Motor neuron (in vitro differentiated cells): ENCODE measurements at regions not wholly inside any gene's neighbourhood (a gene's known extent, or its start where the extent isn't known, plus 50 kb on each side); places are given as distances from the start of the nearest gene placed in this dataset.
"Not testable (repeated sequence)": the region's sequence is repeated elsewhere in the genome, so short reads cannot be mapped to it uniquely, and the experiment has no call there.

Experiments used
- ATAC-seq, 8 experiments: fragments of 200-7000 bp; cut with Tn5 transposase; replicated peaks in 6 of 8; 2 replicates each; pipeline ENCODE4 v1.8.0; 2021; ENCODE audit warnings: mild to moderate bottlenecking in 8 of 8, moderate library complexity in 8 of 8
- H3K27ac ChIP-seq, 2 donors: fragments of 250-450 bp; sonication (Bioruptor Pico); 2 replicates each; pipeline ENCODE4 v1.9.0; 2021; ENCODE audit warnings: antibody characterized with exemption in 2 of 2, mild to moderate bottlenecking in 2 of 2, moderate library complexity in 1 of 2
- H3K4me1 ChIP-seq, 2 donors: fragments of 250-450 bp; sonication (Bioruptor Pico); replicated peaks in 1 of 2; 2 replicates each; pipeline ENCODE4 v1.6.1; 2021; ENCODE audit warnings: antibody characterized with exemption in 2 of 2, mild to moderate bottlenecking in 2 of 2, moderate library complexity in 1 of 2
- H3K4me3 ChIP-seq, 5 donors: fragments of 250-450 bp; sonication (Bioruptor Pico); 2 replicates each; pipeline ENCODE4 v1.9.0; 2021; ENCODE audit warnings: antibody characterized with exemption in 5 of 5, mild to moderate bottlenecking in 5 of 5, moderate library complexity in 4 of 5
- WGBS, 10 experiments: fragments of 450-650 bp; shearing (Covaris generic); methylation state at CpG; one replicate each; pipeline ENCODE4 v1.0.0; 2022; 5-methylcytosine and 5-hydroxymethylcytosine counted together
- in situ Hi-C, 9 experiments: fragments of 400-800 bp; cut with MboI; loops; one replicate each; pipeline ENCODE4 v1.15.0; 2021; ENCODE audit warnings: low sequenced_read_pairs in 9 of 9, low pct_unique_long_range_greater_than_20kb in 2 of 9; ENCODE audit not compliant: unreplicated experiment in 9 of 9

DNA sequence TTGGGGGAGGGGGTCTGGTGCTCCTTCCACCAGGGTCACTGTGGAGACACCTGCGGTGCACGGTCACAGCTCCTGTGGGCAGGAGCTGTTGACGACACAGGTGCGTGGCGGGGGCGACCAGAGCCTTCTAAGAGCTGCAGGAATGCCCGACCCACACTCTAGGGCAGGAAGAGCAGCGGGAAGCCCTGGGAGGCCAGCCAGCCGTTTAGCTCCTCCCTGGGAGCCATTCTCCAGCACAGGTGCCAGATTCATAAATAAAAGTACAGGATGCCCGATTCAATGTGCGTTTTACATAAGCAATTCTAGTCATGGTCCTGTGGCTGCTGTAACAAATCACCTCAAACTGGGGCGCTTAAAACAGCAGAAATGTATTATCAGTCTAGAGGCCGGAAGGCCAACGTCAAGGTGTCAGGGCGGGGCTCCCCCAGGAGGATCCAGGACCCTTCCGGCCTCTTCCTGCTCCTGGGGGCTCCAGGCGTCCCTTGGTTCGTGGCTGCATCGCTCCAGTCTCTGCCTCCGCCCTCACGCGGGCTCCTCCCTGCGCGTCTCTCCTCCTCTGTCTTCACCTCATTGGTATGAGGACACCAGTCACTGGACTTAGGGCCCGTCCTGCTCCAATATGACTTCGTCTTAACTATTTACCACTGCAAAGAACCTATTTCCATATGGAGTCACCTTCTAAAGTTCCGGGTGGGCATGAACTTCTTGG lies 155.4 kb downstream of the FOXL1 start:
- peak in 2 of 8 experiments; percentile 9 to 28 for ATAC-seq
- Histone ChIP-seq H3K4me1 (peaks cover 30 to 31% of the 10 kb centered on the region in 2 donors), H3K4me3 (no peak overlapping the region), H3K27ac (no peak overlapping the region)
- 17 to 86% (median 51%) methylated on average over 1 to 14 of the region's 27 CpGs; no CpG with 5 or more reads in 1 of the 10 experiments for whole genome bisulfite sequencing, 10 experiments
- in situ Hi-C loops, result no loop called here

GRCh38 chr16:86734543-86735460 lies 156.5 kb downstream of the FOXL1 start:
- peak in 2 of 8 experiments; percentile 6 to 31 for ATAC-seq
- in situ Hi-C loops, result no loop called here
- H3K4me3 ChIP-seq, result no peak overlapping the region
- no peak overlapping the region for H3K27ac ChIP-seq
- 28 to 100% (median 61%) methylated on average over 1 to 15 of the region's 24 CpGs; no CpG with 5 or more reads in 3 of the 10 experiments for whole genome bisulfite sequencing, 10 experiments
- H3K4me1 ChIP-seq, result peaks cover 31 to 33% of the 10 kb centered on the region in 2 donors

GRCh38 chr16:86735727-86736126 lies 157.4 kb downstream of the FOXL1 start:
- Histone ChIP-seq H3K27ac (no peak overlapping the region), H3K4me1 (peaks cover 39 to 40% of the 10 kb centered on the region in 2 donors), H3K4me3 (no peak overlapping the region)
- no peak for ATAC-seq
- 67% methylated on average over 2 of the region's 2 CpGs; no CpG with 5 or more reads in 9 of the 10 experiments for WGBS, 10 experiments
- in situ Hi-C loops, result no loop called here

GRCh38 chr16:86736502-86736901 lies 158.2 kb downstream of the FOXL1 start:
- ATAC-seq, result no peak
- no peak overlapping the region for H3K27ac ChIP-seq
- no peak overlapping the region for H3K4me3 ChIP-seq
- peaks cover 44 to 46% of the 10 kb centered on the region in 2 donors for H3K4me1 ChIP-seq
- WGBS, 10 experiments, result 40 to 100% (median 91%) methylated on average over 2 to 4 of the region's 7 CpGs; no CpG with 5 or more reads in 4 of the 10 experiments
- in situ Hi-C loops, result no loop called here

DNA sequence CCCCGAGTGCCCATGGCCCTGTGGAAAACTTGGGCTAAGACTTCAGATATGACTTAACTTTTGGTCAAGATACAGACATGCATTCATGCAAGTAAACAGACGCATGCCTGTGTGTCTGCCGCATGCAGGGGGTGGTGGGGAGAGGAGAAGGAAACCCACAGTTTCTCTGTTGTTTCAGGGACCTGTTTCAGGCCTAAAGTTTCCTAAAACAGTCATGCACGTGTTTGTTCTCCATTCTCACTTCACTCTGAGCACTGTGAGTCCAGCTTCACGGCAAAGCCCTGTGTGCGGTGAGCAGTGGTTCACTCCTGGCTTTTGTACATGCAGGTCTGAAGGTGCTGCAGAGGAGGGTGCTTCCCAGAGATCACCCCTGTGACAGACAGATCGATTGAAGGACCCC lies 158.7 kb downstream of the FOXL1 start:
- peaks cover 48 to 49% of the 10 kb centered on the region in 2 donors for H3K4me1 ChIP-seq
- in situ Hi-C loops, result no loop called here

DNA sequence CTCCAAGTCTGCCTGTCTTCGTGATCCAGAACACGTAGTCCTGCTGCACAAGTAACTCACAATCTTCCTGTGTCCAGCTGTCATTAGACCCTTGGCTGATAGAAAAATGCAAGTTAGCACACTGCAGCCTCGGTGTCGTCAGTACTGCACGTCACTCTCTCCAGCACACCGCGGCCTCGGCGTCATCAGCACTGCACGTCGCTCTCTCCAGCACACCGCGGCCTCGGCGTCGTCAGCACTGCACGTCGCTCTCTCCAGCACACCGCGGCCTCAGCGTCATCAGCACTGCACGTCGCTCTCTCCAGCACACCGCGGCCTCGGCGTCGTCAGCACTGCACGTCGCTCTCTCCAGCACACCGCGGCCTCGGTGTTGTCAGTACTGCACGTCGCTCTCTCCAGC lies 160.0 kb downstream of the FOXL1 start:
- ATAC-seq, in situ Hi-C loops, H3K4me3 ChIP-seq, H3K27ac ChIP-seq: not testable (repeated sequence)
- 77 to 87% (median 80%) methylated on average over 1 to 5 of the region's 35 CpGs; no CpG with 5 or more reads in 7 of the 10 experiments for WGBS, 10 experiments
- peaks cover 37% of the 10 kb centered on the region in 2 donors for H3K4me1 ChIP-seq

More for the DNA sequence above, 158.7 kb downstream of the FOXL1 start:
- ATAC-seq, result no peak
- H3K4me3 ChIP-seq, result no peak overlapping the region
- WGBS, 10 experiments, result 24 to 100% (median 83%) methylated on average over 2 to 7 of the region's 7 CpGs
- no peak overlapping the region for H3K27ac ChIP-seq

DNA sequence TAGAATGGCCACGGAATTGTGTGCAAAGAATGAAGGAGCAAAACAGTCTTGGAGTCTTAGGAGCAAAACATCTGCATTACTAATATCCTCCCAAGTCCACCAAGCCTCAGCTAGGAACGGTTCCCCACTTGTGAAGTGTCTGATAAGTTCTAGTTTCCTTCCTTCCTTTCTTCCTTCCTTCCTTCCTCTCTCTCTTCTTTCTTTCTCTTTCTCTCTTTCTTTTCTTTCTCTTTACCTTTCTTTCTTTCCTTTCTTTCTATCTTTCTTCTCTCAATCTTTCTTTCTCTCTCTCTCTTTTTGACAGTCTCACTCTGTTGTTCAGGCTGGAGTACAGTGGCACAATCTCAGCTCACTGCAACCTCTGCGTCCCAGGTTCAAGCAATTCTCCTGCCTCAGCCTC lies 160.8 kb downstream of the FOXL1 start:
- WGBS, 10 experiments, result 49 to 100% (median 74%) methylated on average over 1 to 3 of the region's 3 CpGs; no CpG with 5 or more reads in 1 of the 10 experiments
- Histone ChIP-seq H3K27ac (no peak overlapping the region), H3K4me3 (no peak overlapping the region), H3K4me1 (peaks cover 29 to 31% of the 10 kb centered on the region in 2 donors)
- in situ Hi-C loops, result no loop called here
- ATAC-seq, result no peak

GRCh38 chr16:86739808-86740207 lies 161.5 kb downstream of the FOXL1 start:
- Histone ChIP-seq H3K4me1 (peaks cover 24 to 26% of the 10 kb centered on the region in 2 donors), H3K27ac (no peak overlapping the region), H3K4me3 (no peak overlapping the region)
- in situ Hi-C loops, result no loop called here
- WGBS, 10 experiments, result 40 to 98% (median 78%) methylated on average over 1 to 8 of the region's 11 CpGs; no CpG with 5 or more reads in 4 of the 10 experiments
- peak in 1 of 8 experiments; percentile 26 for ATAC-seq

DNA sequence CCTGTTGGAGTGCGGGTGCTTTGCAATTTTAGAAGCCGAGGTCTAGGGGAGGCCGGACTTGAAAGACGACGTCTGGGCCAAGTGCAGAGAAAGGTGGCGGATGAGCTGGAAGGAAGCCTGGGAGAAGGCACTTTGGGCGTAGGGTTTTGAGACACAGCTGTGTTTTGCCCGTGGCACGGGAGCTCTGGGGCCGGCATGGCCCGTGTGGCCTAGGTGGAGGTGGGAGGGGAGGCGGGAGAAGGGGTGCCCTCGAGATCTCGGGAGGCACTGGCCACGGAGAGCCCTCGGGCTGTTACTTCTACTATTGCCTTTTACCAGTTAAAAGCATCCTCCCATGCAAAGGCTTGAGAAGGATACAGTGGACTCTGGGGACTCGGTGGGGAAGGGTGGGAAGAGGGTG lies 161.9 kb downstream of the FOXL1 start:
- peaks cover 19 to 26% of the 10 kb centered on the region in 2 donors for H3K4me1 ChIP-seq
- H3K27ac ChIP-seq, result peak overlapping the region; percentile 63 to 80
- no peak for ATAC-seq
- in situ Hi-C loops, result no loop called here
- no peak overlapping the region for H3K4me3 ChIP-seq
- 65 to 90% (median 88%) methylated on average over 2 to 4 of the region's 17 CpGs; no CpG with 5 or more reads in 5 of the 10 experiments for WGBS, 10 experiments

DNA sequence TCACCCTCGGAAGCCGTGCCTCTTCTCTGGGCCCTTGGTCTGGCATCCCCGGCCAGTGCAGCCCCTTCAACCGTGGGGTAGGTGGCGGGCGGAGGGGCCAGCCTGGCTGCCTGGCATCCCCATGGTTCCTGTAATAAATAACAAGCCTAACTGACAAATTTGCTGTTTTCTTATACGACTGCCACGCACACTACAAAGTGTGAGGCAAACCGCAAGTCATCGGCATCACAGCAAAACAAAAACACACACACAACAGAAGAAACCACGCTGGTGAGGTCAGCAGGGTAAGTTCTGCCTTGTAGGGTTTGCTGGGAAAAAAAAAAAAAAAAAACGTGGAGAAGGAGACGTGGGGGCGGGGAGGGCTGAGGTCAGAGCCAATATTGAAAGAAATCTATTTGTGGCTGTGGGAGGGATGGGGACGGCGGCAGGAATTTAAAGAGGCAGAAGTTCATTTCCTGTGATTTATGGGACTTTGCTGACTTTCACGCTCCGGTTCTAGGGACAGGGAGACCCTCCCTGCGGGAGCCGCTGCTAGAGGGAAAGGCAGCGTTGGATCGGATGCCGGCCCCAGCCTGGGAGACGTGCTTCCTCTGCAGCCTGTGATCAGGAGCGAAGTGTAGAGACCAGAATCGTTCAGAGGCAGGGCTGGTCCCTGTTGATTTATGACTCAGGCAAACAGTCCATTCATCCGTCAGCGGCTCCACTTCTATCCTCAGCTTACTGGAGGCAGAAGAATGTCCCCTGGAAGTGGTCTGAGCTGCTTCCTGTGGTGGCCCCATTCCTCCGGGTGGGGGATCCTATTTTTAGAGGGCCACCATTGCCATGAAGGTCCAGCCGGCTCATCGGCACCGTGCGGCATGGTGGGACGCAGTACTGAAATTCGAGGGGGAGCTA lies 162.8 kb downstream of the FOXL1 start:
- 0 to 44% (median 10%) methylated on average over 1 to 16 of the region's 35 CpGs; no CpG with 5 or more reads in 1 of the 10 experiments for WGBS, 10 experiments
- ATAC-seq, result peak; percentile 72 to 97 (median 94)
- H3K4me1 ChIP-seq, result peaks cover 19 to 26% of the 10 kb centered on the region in 2 donors
- H3K27ac ChIP-seq, result peak overlapping the region; percentile 63 to 80
- in situ Hi-C loops, result no loop called here
- peak overlapping the region in 4 of 5 donors; percentile 2 to 14 (median 9) for H3K4me3 ChIP-seq

DNA sequence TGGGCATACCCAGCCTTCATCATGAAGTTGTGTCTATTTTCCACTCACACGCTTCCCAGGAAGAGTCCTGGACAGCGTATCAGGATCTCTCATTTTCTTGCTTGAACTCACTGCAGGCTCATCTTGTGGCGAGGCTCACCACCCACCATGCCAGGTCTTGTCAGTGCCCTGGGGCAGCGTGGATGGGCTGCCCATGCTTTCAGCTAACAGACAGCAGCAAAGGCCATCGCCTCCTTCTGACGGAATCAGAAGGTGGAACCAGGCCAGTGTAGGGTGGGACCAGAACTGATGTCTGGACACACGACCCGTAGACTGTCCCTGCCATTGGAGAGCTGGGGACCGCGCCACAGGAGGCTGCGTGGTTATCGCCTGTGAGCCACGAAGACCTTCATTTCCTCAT lies 169.4 kb downstream of the FOXL1 start:
- peaks cover 6 to 23% of the 10 kb centered on the region in 2 donors for H3K4me1 ChIP-seq
- H3K27ac ChIP-seq, result no peak overlapping the region
- in situ Hi-C loops, result no loop called here
- 33 to 100% (median 86%) methylated on average over 1 to 9 of the region's 13 CpGs; no CpG with 5 or more reads in 3 of the 10 experiments for WGBS, 10 experiments
- no peak for ATAC-seq
- no peak overlapping the region for H3K4me3 ChIP-seq

- H3K4me3 ChIP-seq, result no peak overlapping the region
- no peak overlapping the region for H3K27ac ChIP-seq
- in situ Hi-C loops, result no loop called here
- peak in 6 of 8 experiments; percentile 14 to 83 (median 40) for ATAC-seq
- peaks cover 8 to 24% of the 10 kb centered on the region in 2 donors for H3K4me1 ChIP-seq
- 82 to 100% (median 100%) methylated on average over 1 to 2 of the region's 3 CpGs; no CpG with 5 or more reads in 7 of the 10 experiments for WGBS, 10 experiments
Observed at GRCh38 chr16:86748652-86749051, 170.3 kb downstream of the FOXL1 start.
